Upper lobe of right lung (tissue), 1 donor: ENCODE measurements at regions not wholly inside any gene's neighbourhood (a gene's known extent, or its start where the extent isn't known, plus 50 kb on each side); places are given as distances from the start of the nearest gene placed in this dataset.

Experiments used
- ATAC-seq: fragments of 200-7000 bp; cut with Tn5 transposase; one replicate; pipeline ENCODE4 v1.9.1; 2020; ENCODE audit warnings: mild to moderate bottlenecking, moderate library complexity
- DNase-seq: peaks from one replicate; pipeline ENCODE4 v3.0.0-alpha.2; 2020
- H3K27ac ChIP-seq: fragments of 200-600 bp; one replicate; pipeline ENCODE4 v1.8.0; 2022
- H3K27me3 ChIP-seq: fragments of 200-600 bp; one replicate; pipeline ENCODE4 v1.8.0; 2022; ENCODE audit warnings: mild to moderate bottlenecking
- H3K36me3 ChIP-seq: fragments of 200-600 bp; one replicate; pipeline ENCODE4 v1.8.0; 2022
- H3K4me1 ChIP-seq: fragments of 200-600 bp; one replicate; pipeline ENCODE4 v1.8.0; 2022
- H3K4me3 ChIP-seq: fragments of 200-600 bp; one replicate; pipeline ENCODE4 v1.8.0; 2022; ENCODE audit warnings: mild to moderate bottlenecking
- H3K9me3 ChIP-seq: fragments of 200-600 bp; one replicate; pipeline ENCODE4 v1.8.0; 2022
- CTCF ChIP-seq: fragments of 200-600 bp; IDR thresholded peaks from one replicate; pipeline ENCODE4 v1.8.0; 2022; ENCODE audit warnings: antibody characterized with exemption
- intact Hi-C: fragments of 100-400 bp; cut with DNase I; formaldehyde crosslinking; loops from one replicate; pipeline ENCODE4 v1.11.0; 2022
- donor health status: DM: no; HTN: yes; CAD: no; lungs with severe emphysema.

GRCh38 chr1:78839704-78840277, 166.7 kb downstream of the ADGRL4 start:
- DNase-seq, result no peak
- TF ChIP-seq CTCF, result peak; percentile 78

More at GRCh38 chr1:78839704-78840277, 166.7 kb downstream of the ADGRL4 start:
- no peaks in the 10 kb centered on the region for H3K4me1 ChIP-seq
- intact Hi-C loops, result no loop called here
- no peaks in the 10 kb centered on the region for H3K9me3 ChIP-seq
- no peak overlapping the region for H3K27ac ChIP-seq
- H3K27me3 ChIP-seq, result no peaks in the 10 kb centered on the region
- H3K4me3 ChIP-seq, result no peak overlapping the region
- H3K36me3 ChIP-seq, result no peaks in the 10 kb centered on the region
- peak; percentile 53 for ATAC-seq
